ENCODE measurements at regions not wholly inside any gene's neighbourhood (a gene's known extent, or its start where the extent isn't known, plus 50 kb on each side); places are given as distances from the start of the nearest gene placed in this dataset.

DNA sequence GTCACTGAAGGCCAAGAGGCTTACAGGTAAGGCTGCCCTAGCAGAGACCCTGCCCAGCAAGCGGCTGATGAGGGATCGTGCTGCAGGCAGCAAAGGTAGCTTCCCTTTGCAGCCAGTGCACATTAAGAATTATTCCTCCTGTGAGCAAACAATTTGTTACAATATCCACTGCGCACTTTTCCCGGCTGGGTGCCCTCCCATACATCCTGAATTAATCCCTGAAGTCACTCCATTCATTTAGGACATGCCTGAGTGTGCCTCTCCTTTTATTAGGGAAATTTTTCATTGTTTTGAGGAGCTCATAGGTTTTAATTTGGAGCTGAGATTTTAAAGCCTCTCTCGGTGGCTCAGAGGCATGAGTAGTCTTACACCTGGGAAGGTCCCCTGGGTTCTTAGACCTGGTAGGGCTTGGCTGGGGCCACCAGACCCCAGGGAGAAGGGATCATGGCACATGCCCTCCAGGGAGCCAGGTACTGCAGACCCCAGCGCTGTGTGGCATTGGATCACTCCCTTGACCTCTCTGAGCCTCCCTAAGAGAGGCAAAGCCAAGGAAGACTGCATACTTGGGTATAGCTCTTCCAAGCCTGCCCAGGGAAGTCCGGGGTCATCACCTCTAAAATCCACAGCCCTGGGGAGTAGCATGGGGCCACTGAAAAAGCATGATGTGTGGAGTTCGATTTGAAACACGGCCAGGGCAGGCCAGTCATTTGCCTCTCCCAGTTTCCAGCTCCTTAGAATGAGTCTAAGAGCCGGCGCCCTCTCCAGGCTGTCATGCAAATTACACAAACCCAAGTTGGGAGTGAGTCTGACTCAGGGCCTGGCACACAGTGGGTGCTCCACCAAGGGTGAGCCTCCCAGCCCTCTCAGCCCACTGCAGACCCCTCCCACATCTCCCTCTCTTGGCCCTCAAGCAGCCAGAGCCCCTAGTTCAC is 151.9 kb upstream of the LINGO1 start:
- peak in 1 of 2 experiments; percentile 27 for DNase-seq

DNA sequence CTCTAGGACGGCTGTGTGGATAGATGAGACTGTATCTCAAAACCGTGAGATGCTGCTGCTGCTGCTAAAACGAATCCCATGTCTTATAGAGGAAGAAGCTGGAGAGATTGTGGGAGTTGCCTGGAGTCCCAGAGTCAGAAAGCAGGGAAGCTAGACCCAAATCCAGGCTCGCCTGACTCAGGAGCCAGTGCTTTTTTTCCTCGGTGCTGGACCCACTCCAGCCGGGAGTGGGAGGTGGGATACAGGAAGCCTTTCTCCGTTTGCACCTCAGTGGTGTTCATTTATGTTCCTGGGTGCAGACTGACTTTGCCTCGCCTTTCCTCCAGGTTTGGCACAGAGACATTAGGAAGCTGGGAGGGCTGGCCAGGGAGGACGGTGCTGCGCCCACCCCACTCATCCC is 150.9 kb upstream of the LINGO1 start:
- DNase-seq = no peak

GRCh38 chr15:77782691-77783090 is 150.0 kb upstream of the LINGO1 start:
- no peak for DNase-seq

GRCh38 chr15:77781946-77782240 is 149.2 kb upstream of the LINGO1 start:
- DNase-seq = no peak

DNA sequence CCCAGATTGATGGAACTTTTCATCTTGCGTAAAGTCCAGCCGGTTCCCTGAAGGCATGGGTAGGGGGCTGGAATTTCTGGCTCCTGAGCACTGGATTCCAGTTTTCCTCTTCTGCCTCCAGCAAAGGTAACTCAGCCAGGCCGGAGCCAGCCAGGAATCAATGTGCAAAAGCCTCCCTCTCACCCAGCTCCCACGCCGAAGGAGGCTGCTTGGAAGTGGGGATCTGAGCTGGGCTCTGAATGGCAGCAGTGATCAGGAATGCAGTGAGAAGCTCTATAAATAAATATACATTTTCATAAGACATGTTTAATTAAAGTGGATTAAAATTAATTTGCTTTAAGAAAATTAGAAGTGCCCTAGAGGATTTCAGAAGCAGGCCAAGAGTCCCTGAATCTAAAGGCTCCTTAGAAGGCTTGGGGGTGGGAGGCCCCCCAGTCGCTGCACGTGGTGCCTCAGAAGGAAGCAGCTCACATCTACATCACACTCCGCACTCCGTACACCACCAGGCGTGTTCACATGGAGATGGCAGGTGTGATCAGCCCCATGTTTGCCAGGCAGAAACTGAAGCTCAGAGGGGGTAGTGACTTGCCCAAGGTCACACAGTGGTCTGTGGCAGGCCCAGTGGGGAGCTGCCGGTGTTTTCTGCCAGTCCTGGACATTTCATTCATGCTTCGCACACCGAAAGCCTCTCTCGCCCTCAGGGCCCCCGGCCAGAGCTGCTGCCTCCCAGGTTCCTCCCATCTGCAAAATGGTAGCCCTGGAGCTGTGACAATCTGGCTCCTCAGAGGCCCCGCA is 148.6 kb upstream of the LINGO1 start:
- no peak for DNase-seq

DNA sequence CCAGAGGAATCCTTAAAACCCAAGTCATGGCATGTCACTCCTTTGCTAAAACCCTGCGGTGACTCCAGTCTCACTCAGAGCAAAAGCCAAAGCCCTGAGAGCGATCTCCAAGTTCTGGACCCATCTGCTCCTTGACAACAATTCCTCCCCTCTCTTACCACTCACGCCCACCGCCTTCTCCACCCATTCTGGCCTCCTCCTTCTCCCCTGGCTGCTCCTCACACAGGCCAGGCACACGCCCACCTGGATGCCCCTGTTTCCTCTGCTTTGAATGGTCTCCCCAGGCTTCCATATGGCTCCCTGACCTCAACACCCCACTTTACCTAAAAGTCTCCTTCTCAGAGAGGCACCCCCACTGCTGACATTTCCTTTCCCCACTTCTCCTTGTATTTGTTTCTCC is 146.1 kb upstream of the LINGO1 start:
- no peak for DNase-seq

DNA sequence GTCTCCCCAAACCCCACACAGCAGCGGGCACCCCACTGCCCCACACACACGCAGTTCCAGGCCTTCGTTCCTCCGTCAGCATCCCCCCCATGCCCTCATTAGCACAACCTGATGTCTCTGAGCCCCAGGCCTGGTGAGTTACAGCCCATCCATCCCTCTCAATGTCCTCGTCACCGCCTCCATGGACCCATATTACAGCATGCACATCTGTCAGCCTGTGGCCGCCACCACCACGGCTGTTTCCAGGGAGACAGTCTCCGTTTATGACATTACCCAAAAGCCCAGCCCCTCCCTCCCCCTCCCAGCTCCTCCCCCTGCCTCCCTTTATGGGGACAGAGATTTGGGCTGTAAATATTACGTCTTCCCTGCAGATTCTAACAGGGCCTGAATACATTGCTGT is 143.1 kb upstream of the LINGO1 start:
- no peak for DNase-seq

- no peak for DNase-seq
These were observed 142.7 kb upstream of the LINGO1 start for GRCh38 chr15:77775373-77775772.

DNA sequence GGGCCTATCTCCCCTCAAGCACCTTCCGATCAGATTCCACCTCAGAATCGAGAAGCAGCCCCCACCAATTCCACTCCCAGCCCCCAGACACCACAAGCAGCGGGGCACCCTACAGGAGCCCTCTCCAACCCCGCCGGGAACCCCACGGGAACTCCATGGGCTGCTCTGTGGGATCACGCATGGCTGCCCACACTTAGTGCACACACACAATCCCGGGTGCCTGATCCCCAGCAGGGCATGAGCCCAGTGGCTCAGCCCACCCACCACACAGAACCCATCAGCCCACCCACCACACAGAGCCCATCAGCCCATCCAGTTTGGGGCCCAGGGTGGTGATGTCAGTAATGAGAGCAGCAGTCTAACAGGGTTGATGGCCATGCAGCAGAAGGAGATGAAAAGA is 141.6 kb upstream of the LINGO1 start:
- DNase-seq = no peak

DNA sequence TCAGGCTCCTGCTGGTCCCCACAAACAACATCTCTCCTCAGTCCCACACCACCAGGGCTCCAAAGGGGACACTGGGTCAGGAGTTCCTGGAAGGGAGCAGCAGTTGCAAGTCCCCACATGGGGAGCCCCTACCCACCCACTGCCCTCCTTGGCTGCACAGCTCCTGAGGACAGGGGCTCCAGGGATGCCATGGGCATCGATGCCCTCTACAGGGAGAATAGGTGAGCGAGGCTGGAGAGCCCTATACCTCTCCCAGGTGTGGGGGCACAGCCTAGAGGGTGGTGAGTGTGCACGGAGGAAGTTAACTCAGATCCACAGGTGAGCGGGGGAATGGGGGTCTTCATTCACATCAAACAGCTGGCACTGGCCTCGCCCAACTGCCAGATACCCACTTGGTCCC is 141.2 kb upstream of the LINGO1 start:
- DNase-seq = no peak

- DNase-seq = no peak
These were observed 140.1 kb upstream of the LINGO1 start for GRCh38 chr15:77772641-77773402.

DNA sequence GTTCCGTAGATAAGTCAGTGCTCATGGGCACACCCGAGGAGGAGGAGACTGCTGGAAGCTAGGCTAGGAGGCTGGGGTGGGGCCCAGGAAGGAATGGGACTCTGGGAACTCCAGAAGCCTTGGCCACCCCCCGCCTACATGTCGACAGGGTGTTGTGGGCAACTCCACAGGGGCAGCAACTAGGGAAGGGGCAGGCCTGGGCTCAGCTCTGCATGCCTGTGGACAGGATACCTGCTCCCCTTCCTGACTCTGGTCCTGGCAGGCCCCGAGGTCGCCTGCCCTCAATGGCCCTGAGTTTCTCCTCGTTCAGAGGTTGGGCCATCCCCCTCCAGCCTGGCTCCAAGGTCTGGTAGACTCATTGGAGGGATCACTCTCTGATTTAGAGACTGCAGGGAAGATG is 138.9 kb upstream of the LINGO1 start:
- DNase-seq = no peak

DNA sequence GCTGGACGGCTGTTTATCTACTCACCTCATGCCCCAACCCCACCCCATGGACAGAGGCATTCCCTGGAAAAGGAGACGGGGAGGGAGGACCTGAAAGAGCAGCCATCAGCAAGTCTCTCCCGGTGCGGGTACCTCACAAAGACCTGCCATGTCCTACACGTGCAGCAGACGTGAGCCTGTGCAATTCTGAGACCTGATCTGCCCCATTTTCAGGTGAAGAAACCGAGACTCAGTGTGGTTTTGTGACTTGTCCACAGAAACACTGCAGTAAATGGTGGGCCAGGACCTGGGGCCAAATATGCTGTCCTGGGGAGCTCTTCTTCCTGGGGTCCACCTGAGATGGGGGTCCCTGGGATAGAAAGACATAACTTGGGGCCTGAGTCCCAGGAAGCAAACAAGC is 137.0 kb upstream of the LINGO1 start:
- no peak for DNase-seq

GRCh38 chr15:77768521-77769078 is 135.9 kb upstream of the LINGO1 start:
- no peak for DNase-seq

DNA sequence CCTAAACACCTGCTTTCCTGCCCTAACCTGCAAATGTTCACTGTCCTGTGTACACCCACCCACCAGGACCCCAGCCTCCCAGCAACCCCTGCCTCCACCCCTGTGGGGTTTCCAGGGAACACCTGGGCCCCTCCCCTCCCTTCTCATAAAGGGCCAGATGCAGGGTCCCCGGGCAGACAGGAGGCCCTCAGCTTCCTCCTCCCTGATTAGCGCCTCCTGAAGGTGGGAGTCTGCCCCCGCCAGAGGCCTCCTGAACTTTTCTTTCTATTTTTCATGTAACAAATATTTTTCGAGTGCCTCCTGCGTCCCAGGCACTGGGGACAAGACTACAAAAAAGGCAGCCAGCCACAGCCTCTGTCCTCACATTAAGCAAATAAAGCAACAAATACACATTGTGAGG is 135.4 kb upstream of the LINGO1 start:
- DNase-seq = no peak

GRCh38 chr15:77764095-77764494 is 131.4 kb upstream of the LINGO1 start:
- no peak for DNase-seq

- DNase-seq = no peak
These were observed 130.1 kb upstream of the LINGO1 start for GRCh38 chr15:77762747-77763355.

DNA sequence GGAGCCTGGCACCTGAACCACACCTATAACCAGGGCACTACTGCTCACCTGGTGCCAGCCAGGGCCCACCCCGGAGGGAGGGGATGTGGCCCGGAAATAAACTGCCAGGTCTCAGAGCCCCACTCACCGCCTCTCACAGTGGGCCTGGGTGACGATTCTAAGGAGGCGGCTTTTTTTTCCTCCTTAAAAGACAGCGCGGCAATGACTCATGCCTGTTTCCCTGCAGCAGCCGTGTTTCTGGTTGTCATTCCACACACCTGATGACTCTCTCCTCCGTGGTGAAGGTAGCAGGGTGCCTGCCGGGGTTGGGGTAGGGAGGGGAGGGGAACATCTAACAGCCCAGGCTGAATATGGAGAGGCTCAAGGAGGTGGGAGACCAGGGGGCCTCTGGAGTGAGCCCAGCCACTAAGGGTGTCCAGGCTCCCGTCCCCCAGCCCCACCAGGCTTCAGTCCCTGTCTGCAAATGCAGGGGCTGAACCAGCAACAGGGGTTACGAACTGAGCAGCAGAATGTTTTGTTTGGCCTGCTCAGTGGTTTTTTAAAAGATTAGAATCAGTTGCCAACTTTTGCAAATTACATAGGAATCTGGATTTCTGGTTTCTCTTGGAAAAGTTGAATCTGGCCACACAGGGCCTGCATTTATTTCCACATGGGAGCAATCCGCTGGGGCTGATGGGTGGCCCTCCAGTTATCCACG is 127.3 kb upstream of the LINGO1 start:
- no peak for DNase-seq

GRCh38 chr15:77753939-77754338 is 121.2 kb upstream of the LINGO1 start:
- DNase-seq = no peak

DNA sequence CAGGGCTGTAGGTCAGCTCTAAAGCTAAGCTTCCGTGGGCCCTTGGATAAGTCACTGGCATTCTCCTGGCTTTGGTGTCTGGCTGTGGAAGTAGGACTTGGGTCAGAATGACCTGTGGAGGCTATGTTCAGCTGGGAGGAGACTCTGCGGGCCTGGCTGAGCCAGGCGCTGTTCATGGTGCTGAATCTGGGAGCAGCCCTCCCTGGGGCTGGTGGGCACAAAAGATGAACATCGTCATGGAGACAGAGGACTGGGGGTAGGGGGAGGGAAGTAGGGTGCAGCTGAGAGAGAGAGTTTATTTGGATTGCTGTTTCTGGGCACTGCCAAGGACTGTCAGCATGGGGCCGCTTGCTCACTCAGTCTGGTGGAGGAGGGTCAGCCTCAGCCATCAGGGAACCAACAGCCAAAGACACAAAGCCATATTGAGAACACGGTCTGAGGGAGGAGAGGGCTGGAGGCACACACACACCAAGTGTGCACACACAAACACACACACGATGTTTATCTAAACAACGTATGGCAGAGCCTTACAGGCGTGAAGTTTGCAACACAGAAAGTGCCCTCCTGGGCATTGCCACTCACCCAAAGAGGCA is 120.7 kb upstream of the LINGO1 start:
- DNase-seq = no peak

- no peak for DNase-seq
These were observed 117.4 kb upstream of the LINGO1 start for GRCh38 chr15:77749998-77750540.

Data from SW 1271 (cell line).